HG03354 (cell line): ENCODE measurements at regions not wholly inside any gene's neighbourhood (a gene's known extent, or its start where the extent isn't known, plus 50 kb on each side); places are given as distances from the start of the nearest gene placed in this dataset.

Source experiments
- ATAC-seq: cut with Tn5 transposase; IDR thresholded peaks from one replicate; pipeline ENCODE4 v1.9.1; 2021; ENCODE audit warnings: mild to moderate bottlenecking; ENCODE audit not compliant: unreplicated experiment, poor library complexity, severe bottlenecking

DNA sequence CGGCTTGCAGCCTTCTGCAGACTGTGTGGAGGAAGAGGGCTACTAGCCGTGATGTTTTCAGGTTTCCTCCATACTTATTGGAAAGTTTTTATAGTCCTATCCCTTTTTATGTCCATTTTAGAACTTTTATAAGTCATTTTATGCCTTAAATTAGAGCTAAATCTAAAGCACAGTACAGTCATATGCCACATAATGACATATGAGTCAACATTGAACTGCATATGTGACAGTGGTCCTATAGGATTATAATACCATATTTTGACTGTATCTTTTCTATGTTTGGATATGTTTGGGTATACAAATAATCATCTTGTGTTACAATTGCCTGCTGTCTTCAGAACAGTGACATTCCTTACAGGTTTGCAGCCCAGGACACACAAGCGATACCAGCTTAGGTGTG is 200.2 kb downstream of the SPRY1 start:
- no peak for ATAC-seq

DNA sequence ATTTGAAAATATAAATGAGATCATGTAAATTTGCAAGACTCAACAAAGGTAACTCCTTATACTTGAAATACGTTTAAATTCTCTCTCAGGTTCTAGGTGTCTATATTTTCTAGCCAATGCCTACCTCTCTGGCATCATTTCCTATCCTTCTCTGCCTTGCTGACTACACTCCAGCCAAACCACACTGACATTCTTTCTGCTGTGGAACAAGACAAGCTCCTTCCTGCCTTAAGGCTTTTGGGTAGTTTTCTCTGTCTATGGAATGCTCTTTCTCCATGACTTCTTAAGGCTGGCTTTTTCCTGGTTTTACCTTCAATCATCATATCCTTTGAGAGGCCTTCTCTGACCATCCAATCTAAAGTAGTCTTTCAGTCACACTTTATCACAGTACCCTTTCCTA is 201.0 kb downstream of the SPRY1 start:
- no peak for ATAC-seq

DNA sequence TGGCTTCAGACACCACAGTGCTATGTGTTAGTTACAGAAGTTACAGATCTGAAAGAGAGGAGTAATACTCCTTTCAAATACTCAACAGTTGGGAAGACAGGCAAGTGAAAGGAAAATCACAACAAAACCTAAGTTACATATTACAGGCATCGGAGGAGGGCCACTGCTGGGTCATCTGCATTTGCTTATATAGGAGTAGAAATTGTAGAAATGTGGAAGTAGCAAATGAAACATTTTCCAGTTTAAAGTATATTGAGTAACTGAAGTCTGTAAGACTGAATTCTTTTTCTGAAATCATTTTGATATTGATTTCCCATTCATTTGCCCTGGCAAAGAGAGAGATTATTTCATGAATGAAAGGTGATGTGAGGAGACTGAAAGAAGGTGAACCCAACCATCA is 201.7 kb downstream of the SPRY1 start:
- ATAC-seq = no peak

- ATAC-seq = peak; percentile 23
These were observed 202.7 kb downstream of the SPRY1 start for GRCh38 chr4:123599061-123599919.

DNA sequence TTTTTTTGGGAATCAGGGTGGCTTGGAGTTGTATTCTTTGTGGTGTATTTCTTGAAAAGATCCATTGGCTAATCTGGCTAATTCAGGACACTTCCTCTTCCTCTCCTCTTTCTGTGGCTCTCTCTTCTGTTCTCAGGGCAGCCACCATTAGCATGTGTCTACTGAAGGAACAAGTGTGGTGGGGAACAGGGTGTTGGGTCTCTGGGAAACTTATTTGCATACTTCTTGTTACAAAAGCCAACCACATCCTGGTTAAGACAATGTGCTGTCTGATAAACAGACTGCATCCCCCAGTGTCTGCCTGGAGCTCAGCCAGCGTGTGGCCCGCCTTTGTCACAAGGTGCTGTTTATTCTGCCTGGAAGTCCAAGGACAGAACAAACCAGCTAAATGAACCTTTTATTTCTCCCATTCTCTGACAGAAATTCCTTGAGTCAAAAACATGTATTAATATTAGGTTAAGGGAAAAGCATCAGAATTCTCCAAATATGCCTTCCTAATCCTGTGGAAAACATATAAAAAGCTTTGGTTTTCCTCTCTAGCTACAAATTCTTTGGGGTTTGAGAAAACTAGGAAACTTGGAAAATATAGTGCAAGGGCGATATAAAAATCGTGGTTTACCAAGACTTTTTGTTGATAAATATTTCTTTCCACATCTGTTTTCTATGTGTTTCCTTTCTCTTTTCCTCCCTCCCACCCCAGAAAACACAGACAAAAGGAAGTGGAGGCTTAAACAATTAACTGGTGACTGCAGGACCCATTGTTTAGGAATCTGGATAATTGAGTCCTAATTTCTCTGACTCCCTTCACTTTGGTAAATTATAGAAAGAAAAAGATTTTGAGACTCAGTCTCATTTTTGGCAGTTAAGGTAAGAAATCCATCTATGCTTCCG is 203.6 kb downstream of the SPRY1 start:
- peak; percentile 100 for ATAC-seq

DNA sequence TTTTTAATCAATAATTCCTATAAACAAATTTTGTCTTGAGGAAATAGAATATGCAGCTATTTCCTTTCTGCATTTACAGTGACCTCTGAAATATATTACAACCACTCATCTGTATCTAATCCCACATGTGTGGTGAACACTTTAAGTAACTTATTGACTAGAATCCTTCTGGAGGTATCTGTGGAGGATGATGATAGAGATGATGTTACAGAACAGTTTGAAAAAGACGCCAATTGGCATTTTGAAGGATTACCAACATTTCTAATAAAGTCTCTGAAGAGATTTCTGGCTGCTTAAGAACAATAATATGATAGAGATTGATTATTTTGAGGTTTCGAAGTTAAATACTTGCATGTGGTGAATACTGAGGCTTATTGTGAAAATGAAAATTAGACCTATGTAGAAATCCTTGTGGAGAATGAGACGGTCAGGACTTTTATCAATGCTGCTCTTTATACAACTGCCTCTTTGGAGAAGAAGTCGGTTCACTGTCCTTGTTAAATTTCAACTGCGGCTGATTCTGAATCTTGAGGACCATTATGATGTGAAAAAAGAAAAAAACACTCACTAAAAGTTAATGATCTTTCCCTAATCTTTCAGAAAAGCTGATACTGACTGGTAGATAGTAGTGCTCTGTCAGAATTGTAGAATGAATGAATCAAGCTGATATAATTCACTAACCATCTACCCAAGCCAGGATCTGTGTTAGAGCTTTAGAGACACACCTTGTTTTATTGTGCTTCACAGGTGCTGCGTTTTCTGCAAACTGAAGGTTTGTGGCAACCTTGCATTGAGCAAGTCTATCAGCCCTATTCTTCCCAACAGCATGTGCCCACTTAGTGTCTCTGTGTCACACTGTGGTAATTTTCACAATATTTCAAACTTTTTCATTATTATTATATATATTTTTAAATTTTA is 204.7 kb downstream of the SPRY1 start:
- ATAC-seq = no peak

- ATAC-seq = no peak
These were observed 205.4 kb downstream of the SPRY1 start for GRCh38 chr4:123602007-123602406.

DNA sequence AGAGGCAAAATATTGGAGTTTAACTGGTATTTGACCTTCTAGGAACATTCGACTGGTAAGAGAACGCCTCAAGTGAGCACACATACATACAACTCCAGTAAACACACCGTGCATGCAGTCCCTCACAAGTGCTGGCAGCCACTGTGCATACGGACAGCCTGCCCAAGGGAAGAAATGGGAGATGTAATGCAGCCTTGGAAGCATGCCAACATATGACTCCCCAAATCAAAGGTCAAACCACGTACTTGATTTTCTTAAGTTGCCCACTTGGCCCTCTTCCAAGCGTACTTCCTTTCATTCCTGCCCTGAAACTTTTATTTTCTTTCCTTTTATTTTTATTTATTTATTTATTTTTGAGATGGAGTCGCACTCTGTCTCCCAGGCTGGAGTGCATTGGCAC is 206.6 kb downstream of the SPRY1 start:
- no peak for ATAC-seq

DNA sequence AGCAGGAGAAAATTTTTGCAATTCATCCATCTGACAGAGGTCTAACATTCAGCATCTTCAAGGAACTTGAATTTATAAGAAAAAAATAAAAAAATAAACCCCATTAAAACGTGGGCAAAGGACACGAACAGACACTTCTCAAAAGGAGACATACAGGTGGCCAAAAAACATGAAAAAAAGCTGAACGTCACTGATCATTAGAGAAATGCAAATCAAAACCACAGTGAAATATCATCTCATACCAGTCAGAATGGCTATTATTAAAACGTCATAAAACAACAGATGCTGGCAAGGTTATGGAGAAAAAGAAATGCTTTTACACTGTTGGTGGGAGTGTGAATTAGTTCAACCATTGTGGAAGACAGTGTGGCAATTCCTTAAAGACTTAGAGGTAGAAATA is 209.2 kb downstream of the SPRY1 start:
- ATAC-seq = peak; percentile 70

GRCh38 chr4:123606336-123606735 is 209.7 kb downstream of the SPRY1 start:
- no peak for ATAC-seq

GRCh38 chr4:123606946-123607542 is 210.4 kb downstream of the SPRY1 start:
- ATAC-seq = peak; percentile 64

DNA sequence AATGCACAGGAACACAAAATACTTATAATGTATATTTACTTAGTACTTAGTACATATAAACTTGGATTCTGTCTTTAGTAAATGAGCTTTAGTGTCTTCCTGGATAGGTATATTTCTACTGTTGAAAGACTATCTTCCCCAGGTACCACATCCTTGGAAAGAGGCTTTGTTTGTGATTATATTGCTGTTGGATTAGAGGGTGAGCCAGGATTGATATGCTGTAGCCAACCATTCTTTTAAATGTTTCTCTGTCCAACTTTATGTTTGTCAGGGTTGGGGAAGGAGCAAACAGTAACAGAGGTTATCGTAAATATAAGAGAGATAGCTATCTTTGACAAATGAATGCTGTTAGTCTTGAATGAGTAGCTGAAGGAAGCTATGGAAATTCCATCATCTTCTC is 213.2 kb downstream of the SPRY1 start:
- no peak for ATAC-seq

GRCh38 chr4:123613586-123614344 is 217.2 kb downstream of the SPRY1 start:
- no peak for ATAC-seq

- no peak for ATAC-seq
These were observed 219.3 kb downstream of the SPRY1 start for GRCh38 chr4:123615901-123616300.

GRCh38 chr4:123616951-123617461 is 220.4 kb downstream of the SPRY1 start:
- peak; percentile 97 for ATAC-seq

- no peak for ATAC-seq
These were observed 221.2 kb downstream of the SPRY1 start for GRCh38 chr4:123617791-123618190.

GRCh38 chr4:123618606-123619005 is 222.0 kb downstream of the SPRY1 start:
- ATAC-seq = no peak

DNA sequence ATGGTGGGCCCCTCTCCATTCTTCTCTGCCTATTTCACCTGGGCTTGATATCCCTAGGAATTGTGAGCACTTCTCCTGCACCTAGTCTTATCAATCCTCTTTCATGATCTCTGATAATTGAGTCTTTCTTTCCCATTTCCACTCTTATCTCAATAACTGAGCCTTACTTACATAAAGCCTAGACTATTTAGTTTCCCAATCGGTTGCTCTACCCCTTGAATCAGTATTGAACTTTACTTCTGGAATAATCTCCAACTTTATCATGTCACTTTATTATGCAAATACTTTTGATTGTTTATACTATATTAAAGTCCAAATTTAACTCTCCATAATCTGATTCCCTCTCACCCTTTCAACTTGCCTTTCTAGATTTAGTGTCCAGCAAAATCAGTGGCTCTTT is 222.7 kb downstream of the SPRY1 start:
- no peak for ATAC-seq

DNA sequence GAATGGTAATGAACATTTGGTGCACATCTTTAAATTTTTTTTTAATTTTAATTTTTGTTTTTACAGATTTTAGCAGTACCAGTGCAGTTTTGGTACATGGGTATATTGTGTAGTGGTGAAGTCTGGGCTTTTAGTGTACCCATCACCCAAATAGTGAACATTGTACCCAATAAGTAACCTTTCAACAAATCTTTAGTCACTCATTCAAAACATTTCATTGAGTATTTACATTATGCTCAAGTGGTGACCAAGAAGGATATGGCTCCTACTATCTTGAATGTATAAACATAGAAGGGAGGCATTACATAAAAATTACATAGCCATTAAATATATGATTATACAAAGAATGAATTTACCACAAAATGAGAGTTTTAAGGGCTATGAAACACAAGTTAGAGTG is 223.3 kb downstream of the SPRY1 start:
- ATAC-seq = no peak
